ENCODE measurements at regions not wholly inside any gene's neighbourhood (a gene's known extent, or its start where the extent isn't known, plus 50 kb on each side); places are given as distances from the start of the nearest gene placed in this dataset.

- DNase-seq, result no peak
Observed at GRCh38 chr10:124239696-124240095, 146.3 kb upstream of the CHST15 start.

DNA sequence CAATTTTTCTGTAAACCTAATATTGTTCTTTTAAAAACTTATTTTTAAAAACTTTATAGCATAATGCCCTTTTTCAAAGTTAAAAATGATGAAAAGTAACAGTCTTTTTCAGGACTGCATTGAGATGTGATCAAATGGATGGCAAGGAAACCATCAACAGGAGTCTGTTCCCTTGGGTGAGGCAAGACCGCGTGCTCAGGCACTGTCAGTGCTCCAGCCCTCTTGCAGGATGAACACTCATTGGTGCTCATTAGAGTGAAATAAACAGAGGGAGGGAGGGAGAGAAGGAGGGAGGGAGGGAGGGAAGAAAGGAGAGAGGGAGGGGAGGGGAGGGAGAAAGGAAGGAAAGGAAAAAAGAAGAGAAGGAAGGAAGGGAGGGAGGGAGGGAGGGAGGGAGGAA lies 145.7 kb upstream of the CHST15 start:
- DNase-seq, result no peak

- no peak for DNase-seq
Observed at GRCh38 chr10:124238367-124238766, 145.0 kb upstream of the CHST15 start.

GRCh38 chr10:124237282-124237961 lies 144.0 kb upstream of the CHST15 start:
- no peak for DNase-seq

- DNase-seq, result no peak
Observed at GRCh38 chr10:124236816-124237215, 143.4 kb upstream of the CHST15 start.

DNA sequence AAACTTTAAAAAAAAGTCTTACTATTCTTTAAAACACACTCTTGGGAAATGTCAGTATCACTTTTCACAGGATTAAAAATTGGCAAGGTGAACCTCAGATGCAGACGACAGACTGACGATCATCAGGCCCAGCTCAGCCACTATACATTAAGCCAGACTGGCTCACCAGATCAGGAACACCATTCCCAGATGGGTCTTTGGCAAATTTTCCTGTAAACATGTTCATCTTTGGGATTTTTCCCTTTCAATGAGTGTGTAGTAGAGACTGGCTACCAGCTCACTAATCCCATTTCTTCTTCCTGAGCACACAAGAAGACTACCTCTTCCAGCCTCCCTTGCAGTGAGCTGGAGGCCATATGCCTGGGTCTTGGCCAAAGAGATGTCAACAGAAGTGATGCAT lies 142.7 kb upstream of the CHST15 start:
- DNase-seq, result no peak

GRCh38 chr10:124235232-124235631 lies 141.8 kb upstream of the CHST15 start:
- DNase-seq, result no peak

DNA sequence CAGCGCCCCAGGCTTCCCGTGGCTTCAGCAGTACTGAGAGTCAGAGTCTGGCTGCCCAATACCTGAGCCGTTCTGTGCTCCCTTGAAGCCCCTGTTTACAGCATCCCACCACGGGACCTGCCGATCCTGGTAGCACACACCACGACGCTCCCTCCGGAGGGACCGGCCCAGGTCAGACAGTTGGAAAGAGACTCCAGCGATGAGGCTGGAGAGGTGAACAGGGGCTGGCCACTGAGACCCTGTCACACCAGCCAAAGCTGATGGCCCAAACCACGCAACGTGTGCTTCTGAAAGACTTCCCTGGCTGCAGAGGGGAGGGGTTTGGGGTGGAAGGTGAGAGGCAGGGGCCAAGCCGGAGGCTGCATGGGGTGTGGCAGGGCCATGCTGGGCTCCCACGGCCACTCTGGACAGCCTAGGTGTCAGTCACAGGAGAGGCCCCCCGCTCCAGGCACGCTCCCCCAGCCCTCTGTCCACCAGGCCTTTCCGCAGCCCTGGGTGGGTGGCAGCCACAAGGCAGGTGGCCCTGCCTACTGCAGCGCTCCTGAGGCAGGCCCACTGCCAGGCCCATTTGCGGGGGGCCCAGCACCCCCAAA lies 140.2 kb upstream of the CHST15 start:
- DNase-seq, result no peak

DNA sequence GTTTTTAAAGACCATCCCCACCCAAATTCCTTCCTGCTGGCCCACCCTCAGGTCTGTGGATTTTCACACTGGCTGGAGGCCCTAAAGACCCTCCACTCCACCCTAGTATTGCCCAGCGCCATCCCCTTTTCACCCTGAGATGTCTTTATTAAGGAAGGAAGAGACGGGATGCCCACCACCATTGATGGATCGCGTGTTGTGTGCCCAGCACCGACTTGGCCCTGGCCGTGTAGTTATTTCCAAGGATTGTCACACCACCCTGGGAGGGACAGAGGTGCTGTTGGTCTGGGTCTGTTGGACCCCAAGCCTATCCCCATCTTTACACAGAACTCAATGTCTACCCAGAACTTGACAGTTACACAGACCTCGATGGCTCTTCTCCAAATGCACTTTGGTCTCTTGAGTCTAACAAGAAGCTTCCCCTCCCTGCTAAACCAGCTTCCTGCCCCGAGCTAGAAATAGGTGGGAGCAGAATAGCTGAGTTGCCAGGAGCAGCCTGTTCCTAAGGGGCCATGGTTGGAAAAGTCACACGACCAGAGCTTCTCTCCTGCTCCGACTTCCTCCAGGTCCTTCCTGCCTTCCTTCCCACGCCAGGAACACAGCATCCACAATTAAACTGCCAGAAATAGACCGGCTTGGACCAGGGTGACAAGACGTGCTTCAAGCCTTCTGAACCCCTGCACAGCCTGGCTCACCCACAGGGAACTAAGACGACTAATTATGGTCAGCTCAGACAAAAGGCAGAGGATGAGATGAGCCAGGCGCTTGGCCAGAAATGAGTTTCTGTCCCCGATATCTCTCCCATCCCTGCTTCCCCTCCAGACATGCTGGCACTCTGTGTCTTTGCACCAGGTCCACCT lies 139.5 kb upstream of the CHST15 start:
- peak in 1 of 6 experiments; percentile 17 for DNase-seq

GRCh38 chr10:124231168-124232155 lies 138.1 kb upstream of the CHST15 start:
- DNase-seq, result peak in 5 of 6 experiments; percentile 17 to 86 (median 72)

GRCh38 chr10:124230635-124231167 lies 137.3 kb upstream of the CHST15 start:
- peak in 1 of 6 experiments; percentile 61 for DNase-seq

DNA sequence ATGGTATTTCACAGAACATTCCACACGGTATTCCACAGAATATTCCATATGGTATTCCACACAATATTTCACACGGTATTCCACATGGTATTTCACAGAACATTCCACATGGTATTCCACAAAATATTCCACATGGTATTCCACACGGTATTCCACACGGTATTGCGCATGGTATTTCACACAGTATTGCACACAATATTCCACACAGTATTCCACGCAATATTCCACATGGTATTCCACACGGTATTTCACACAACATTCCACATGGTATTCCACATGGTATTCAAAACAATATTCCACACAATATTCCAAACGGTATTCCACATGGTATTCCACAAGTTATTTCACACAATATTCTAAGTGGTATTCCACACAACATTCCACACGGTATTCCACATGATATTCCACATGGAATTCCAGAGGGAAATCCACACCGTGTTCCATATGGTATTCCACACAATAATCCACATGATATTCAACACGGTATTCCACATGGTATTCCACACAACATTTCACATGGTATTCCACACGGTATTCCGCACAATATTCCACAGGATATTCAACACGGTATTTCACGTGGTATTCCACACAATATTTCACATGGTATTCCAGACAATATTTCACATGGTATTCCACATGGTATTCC lies 136.7 kb upstream of the CHST15 start:
- DNase-seq, result peak in 2 of 6 experiments; percentile 50 to 55

DNA sequence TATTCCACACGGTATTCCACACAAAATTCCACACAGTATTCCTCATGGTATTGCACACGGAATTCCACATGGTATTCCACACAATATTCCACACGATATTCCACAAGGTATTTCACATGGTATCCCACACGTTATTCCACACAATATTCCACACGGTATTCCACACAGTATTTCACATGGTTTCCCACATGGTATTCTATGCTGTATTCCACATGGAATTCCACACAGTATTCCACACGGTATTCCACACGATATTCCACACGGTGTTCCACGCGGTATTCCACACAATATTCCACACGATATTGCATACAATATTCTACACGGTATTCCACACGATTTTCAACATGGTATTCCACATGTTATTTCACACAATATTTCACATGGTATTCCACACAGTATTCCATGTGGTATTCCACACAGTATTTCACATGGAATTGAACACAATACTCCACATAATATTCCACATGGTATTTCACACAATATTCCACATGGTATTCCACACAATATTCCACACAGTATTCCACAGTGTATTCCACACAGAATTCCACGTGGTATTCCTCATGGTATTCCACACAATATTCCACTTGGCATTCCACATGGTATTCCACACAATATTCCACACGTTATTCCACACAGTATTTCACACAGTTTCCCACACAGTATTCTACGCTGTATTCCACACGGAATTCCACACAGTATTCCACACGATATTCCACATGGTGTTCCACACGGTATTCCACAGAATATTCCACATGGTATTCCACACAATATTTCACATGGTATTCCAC lies 136.0 kb upstream of the CHST15 start:
- DNase-seq, result peak in 2 of 6 experiments; percentile 33 to 55

GRCh38 chr10:124228471-124228870 lies 135.1 kb upstream of the CHST15 start:
- DNase-seq, result no peak

GRCh38 chr10:124227988-124228387 lies 134.6 kb upstream of the CHST15 start:
- no peak for DNase-seq

DNA sequence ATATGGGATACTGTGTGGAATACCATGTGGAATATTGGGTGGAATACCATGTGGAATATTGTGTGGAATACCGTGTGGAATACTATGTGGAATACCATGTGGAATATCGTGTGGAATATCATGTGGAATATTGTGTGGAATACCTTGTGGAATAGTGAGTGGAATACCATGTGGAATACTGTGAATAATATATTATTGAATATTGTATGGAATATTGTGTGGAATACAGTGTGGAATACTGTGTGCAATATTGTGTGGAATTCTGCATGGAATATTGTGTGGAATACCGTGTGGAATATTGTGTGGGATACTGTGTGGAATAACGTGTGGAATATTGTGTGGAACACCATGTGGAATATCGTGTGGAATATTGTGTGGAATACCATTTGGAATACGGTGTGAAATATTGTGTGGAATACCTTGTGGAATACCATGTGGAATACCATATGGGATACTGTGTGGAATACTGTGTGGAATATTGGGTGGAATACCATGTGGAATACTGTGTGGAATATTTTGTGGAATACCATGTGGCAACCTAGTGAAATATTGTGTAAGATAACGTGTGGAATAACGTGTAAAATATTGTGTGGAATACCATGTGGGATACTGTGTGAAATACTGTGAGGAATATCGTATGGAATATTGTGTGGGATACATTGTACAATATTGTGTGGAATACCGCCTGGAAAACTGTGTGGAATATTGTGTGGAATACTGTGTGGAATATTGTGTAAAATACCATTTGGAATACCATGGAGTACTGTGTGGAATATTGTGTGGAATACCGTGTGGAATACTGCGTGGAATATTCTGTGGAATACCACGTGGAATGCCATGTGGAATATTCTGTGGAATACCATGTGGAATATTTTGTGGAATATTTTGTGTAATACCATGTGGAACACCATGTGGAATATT lies 133.9 kb upstream of the CHST15 start:
- peak in 2 of 6 experiments; percentile 43 to 57 for DNase-seq

GRCh38 chr10:124226271-124227054 lies 133.1 kb upstream of the CHST15 start:
- peak in 2 of 6 experiments; percentile 49 to 69 for DNase-seq

GRCh38 chr10:124225467-124226270 lies 132.3 kb upstream of the CHST15 start:
- DNase-seq, result peak in 4 of 6 experiments; percentile 51 to 85 (median 74)
